Liver (tissue), 7 donors: ENCODE measurements at regions not wholly inside any gene's neighbourhood (a gene's known extent, or its start where the extent isn't known, plus 50 kb on each side); places are given as distances from the start of the nearest gene placed in this dataset.

Experiments used
- DNase-seq: peaks from one replicate; pipeline ENCODE4 v3.0.0-alpha.2; 2017; ENCODE audit warnings: low spot score
- H3K27ac ChIP-seq, 2 donors: one replicate each; pipeline ENCODE4 v1.7.0; 2013; ENCODE audit warnings: inconsistent platforms in 2 of 2, low read length in 2 of 2, control low read depth in 1 of 2, low read depth in 1 of 2, mild to moderate bottlenecking in 1 of 2
- H3K27me3 ChIP-seq, 4 donors: one replicate each; pipeline versions ENCODE4 v1.6.1 to v1.7.0; 2013; ENCODE audit warnings: low read length in 3 of 4, inconsistent platforms in 1 of 4, mild to moderate bottlenecking in 1 of 4, moderate library complexity in 1 of 4; ENCODE audit not compliant: control insufficient read depth in 4 of 4, insufficient read depth in 4 of 4
- H3K36me3 ChIP-seq, 4 donors: one replicate each; pipeline versions ENCODE4 v1.6.1 to v1.7.0; 2013; ENCODE audit warnings: low read length in 3 of 4, mild to moderate bottlenecking in 3 of 4, low read depth in 1 of 4, moderate library complexity in 1 of 4; ENCODE audit not compliant: control insufficient read depth in 4 of 4, insufficient read depth in 3 of 4
- H3K4me1 ChIP-seq, 4 donors: one replicate each; pipeline versions ENCODE4 v1.6.1 to v1.7.0; 2013; ENCODE audit warnings: low read length in 3 of 4, mild to moderate bottlenecking in 3 of 4, moderate library complexity in 1 of 4; ENCODE audit not compliant: control insufficient read depth in 4 of 4, insufficient read depth in 4 of 4
- H3K4me3 ChIP-seq, 3 donors: one replicate each; pipeline versions ENCODE4 v1.6.1 to v1.7.0; 2013; ENCODE audit warnings: low read length in 3 of 3, control low read depth in 1 of 3, low read depth in 1 of 3, mild to moderate bottlenecking in 1 of 3
- H3K9ac ChIP-seq, 2 donors: one replicate each; pipeline ENCODE4 v1.7.0; 2013; ENCODE audit warnings: low read length in 2 of 2, mild to moderate bottlenecking in 2 of 2, moderate library complexity in 2 of 2, control low read depth in 1 of 2, low read depth in 1 of 2
- H3K9me3 ChIP-seq, 4 donors: one replicate each; pipeline versions ENCODE4 v1.6.1 to v1.7.0; 2013; ENCODE audit warnings: low read length in 3 of 4; ENCODE audit not compliant: control insufficient read depth in 4 of 4
- EGR1 ChIP-seq, 2 donors: IDR thresholded peaks; 2 replicates each; pipeline ENCODE4 v1.6.1; 2016 to 2018; ENCODE audit warnings: antibody characterized with exemption in 2 of 2, low read depth in 2 of 2
- FOXA1 ChIP-seq: IDR thresholded peaks from 2 replicates; pipeline ENCODE4 v1.6.1; 2016; ENCODE audit warnings: antibody characterized with exemption
- FOXA2 ChIP-seq: IDR thresholded peaks from 2 replicates; pipeline ENCODE4 v1.6.1; 2016; ENCODE audit warnings: antibody characterized with exemption
- WGBS: extraction: QIAGEN DNeasy Blood & Tissue Kit; methylation state at CpG from one replicate; pipeline ENCODE4 v1.1.7; 2013; 5-methylcytosine and 5-hydroxymethylcytosine counted together
- TF ChIP-seq, protein P1 (sequence below): IDR thresholded peaks from 2 replicates; pipeline ENCODE4 v1.6.1; 2016; ENCODE audit warnings: antibody characterized with exemption
- TF ChIP-seq, protein P2 (sequence below): IDR thresholded peaks from 2 replicates; pipeline ENCODE4 v1.6.1; 2016; ENCODE audit warnings: antibody characterized with exemption, mild to moderate bottlenecking
- TF ChIP-seq, protein P3 (sequence below): IDR thresholded peaks from 2 replicates; pipeline ENCODE4 v1.6.1; 2016; ENCODE audit warnings: antibody characterized with exemption
- donor health status: healthy.
- donor health status: healthy.
- donor health status: healthy.
- donor health status: healthy.

GRCh38 chr2:163312713-163313112, 423.1 kb downstream of the FIGN start:
- Histone ChIP-seq H3K9ac (no peak overlapping the region), H3K27me3 (peaks cover 0 to 2% (median 0%) of the 10 kb centered on the region in 4 donors), H3K4me1 (no peaks in the 10 kb centered on the region), H3K27ac (no peak overlapping the region), H3K4me3 (no peak overlapping the region), H3K36me3 (no peaks in the 10 kb centered on the region), H3K9me3 (peaks cover 0 to 11% (median 2%) of the 10 kb centered on the region in 4 donors)
- TF ChIP-seq EGR1 (IDR thresholded peaks at IDR 0.05; ENCODE audit: low read depth in 2 of 2) (no peak), FOXA1 (no peak)
- no peak for DNase-seq
- WGBS: 61% methylated on average over 1 of the region's 1 CpG

GRCh38 chr2:163306647-163307046, 429.2 kb downstream of the FIGN start:
- Histone ChIP-seq H3K36me3 (no peaks in the 10 kb centered on the region), H3K4me3 (no peak overlapping the region), H3K4me1 (no peaks in the 10 kb centered on the region), H3K27me3 (peaks cover 0 to 2% (median 0%) of the 10 kb centered on the region in 4 donors), H3K9ac (no peak overlapping the region), H3K9me3 (peaks cover 0 to 3% (median 2%) of the 10 kb centered on the region in 4 donors), H3K27ac (no peak overlapping the region)
- 89% methylated on average over 4 of the region's 4 CpGs for WGBS
- DNase-seq: no peak
- TF ChIP-seq FOXA1 (no peak), FOXA2 (no peak)

DNA sequence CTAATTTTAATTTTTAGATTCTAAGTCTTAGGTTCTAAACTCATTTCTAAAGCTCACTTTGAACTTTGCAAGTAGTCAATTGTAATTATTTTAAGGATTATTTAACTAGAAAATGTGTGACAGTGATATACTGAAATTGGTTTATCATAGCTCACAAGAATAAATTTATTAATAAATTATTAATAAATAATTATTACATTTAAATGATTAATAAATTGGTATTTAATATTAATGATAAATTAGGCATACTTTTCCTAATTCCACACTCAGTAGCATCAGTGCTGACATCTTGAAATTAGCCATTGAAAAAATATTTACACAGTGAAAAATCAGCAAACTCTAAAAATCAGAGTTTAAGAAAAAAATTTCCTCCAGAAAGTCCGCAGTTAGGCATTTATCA, 433.7 kb downstream of the FIGN start:
- no peaks in the 10 kb centered on the region for H3K36me3 ChIP-seq
- TF ChIP-seq EGR1 (IDR thresholded peaks at IDR 0.05; ENCODE audit: low read depth in 2 of 2) (no peak), FOXA1 (no peak)
- TF ChIP-seq, protein P1, sequence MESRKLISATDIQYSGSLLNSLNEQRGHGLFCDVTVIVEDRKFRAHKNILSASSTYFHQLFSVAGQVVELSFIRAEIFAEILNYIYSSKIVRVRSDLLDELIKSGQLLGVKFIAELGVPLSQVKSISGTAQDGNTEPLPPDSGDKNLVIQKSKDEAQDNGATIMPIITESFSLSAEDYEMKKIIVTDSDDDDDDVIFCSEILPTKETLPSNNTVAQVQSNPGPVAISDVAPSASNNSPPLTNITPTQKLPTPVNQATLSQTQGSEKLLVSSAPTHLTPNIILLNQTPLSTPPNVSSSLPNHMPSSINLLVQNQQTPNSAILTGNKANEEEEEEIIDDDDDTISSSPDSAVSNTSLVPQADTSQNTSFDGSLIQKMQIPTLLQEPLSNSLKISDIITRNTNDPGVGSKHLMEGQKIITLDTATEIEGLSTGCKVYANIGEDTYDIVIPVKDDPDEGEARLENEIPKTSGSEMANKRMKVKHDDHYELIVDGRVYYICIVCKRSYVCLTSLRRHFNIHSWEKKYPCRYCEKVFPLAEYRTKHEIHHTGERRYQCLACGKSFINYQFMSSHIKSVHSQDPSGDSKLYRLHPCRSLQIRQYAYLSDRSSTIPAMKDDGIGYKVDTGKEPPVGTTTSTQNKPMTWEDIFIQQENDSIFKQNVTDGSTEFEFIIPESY: no peak
- 87% methylated on average over 1 of the region's 1 CpG for WGBS

DNA sequence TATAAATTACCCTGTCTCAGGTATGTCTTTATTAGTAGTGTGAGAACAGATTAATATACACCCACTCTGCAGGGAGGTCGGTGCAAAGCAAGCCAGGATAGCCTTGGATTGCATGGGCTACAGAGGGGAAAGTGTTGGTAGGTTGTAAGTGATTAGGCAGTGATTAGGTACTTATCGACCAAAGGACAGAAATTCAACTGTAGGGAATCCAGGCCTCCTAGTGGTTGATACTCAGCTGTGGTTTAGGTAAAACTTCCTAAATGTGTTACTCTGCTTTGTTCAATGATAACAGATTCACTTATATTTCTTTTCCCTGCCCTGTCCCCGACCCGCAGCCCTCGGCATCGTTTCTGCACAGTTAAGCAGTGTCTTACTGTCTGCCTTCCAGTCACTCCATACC, 444.0 kb downstream of the FIGN start:
- Histone ChIP-seq H3K9me3 (no peaks in the 10 kb centered on the region), H3K4me3 (no peak overlapping the region), H3K9ac (no peak overlapping the region), H3K36me3 (no peaks in the 10 kb centered on the region), H3K27me3 (peaks cover 0 to 5% (median 0%) of the 10 kb centered on the region in 4 donors), H3K27ac (no peak overlapping the region), H3K4me1 (no peaks in the 10 kb centered on the region)
- no peak for DNase-seq
- 87% methylated on average over 6 of the region's 6 CpGs for WGBS
- TF ChIP-seq FOXA1: no peak
- TF ChIP-seq, protein P2, sequence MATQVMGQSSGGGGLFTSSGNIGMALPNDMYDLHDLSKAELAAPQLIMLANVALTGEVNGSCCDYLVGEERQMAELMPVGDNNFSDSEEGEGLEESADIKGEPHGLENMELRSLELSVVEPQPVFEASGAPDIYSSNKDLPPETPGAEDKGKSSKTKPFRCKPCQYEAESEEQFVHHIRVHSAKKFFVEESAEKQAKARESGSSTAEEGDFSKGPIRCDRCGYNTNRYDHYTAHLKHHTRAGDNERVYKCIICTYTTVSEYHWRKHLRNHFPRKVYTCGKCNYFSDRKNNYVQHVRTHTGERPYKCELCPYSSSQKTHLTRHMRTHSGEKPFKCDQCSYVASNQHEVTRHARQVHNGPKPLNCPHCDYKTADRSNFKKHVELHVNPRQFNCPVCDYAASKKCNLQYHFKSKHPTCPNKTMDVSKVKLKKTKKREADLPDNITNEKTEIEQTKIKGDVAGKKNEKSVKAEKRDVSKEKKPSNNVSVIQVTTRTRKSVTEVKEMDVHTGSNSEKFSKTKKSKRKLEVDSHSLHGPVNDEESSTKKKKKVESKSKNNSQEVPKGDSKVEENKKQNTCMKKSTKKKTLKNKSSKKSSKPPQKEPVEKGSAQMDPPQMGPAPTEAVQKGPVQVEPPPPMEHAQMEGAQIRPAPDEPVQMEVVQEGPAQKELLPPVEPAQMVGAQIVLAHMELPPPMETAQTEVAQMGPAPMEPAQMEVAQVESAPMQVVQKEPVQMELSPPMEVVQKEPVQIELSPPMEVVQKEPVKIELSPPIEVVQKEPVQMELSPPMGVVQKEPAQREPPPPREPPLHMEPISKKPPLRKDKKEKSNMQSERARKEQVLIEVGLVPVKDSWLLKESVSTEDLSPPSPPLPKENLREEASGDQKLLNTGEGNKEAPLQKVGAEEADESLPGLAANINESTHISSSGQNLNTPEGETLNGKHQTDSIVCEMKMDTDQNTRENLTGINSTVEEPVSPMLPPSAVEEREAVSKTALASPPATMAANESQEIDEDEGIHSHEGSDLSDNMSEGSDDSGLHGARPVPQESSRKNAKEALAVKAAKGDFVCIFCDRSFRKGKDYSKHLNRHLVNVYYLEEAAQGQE: no peak
- TF ChIP-seq, protein P3, sequence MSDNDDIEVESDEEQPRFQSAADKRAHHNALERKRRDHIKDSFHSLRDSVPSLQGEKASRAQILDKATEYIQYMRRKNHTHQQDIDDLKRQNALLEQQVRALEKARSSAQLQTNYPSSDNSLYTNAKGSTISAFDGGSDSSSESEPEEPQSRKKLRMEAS: no peak

More for the DNA sequence above, 433.7 kb downstream of the FIGN start:
- no peak for DNase-seq
- H3K27me3 ChIP-seq: no peaks in the 10 kb centered on the region
- H3K4me1 ChIP-seq: no peaks in the 10 kb centered on the region
- no peak overlapping the region for H3K4me3 ChIP-seq
- H3K9ac ChIP-seq: no peak overlapping the region
- H3K9me3 ChIP-seq: peaks cover 0 to 3% (median 2%) of the 10 kb centered on the region in 4 donors
- no peak overlapping the region for H3K27ac ChIP-seq
